Heart left ventricle (tissue), 16 donors: ENCODE measurements at regions not wholly inside any gene's neighbourhood (a gene's known extent, or its start where the extent isn't known, plus 50 kb on each side); places are given as distances from the start of the nearest gene placed in this dataset.

Experiments
- ATAC-seq, 4 donors: fragments of 200-7000 bp; cut with Tn5 transposase; one replicate each; pipeline ENCODE4 v1.9.1; 2020 to 2022; ENCODE audit warnings: moderate library complexity in 4 of 4, mild to moderate bottlenecking in 3 of 4, moderate number of reproducible peaks in 1 of 4
- DNase-seq, 5 donors: peaks; one replicate each; pipeline ENCODE4 v3.0.0-alpha.2; 2020
- H3K27ac ChIP-seq, 12 donors: fragments of 200-600 bp; sonication (generic) in 4 of 12; one replicate each; pipeline versions ENCODE4 v1.5.0 to v1.8.0; 2016 to 2022; ENCODE audit warnings: mild to moderate bottlenecking in 2 of 12
- H3K27me3 ChIP-seq, 9 donors: fragments of 200-600 bp; sonication (generic) in 2 of 9; one replicate each; pipeline versions ENCODE4 v1.5.1 to v1.8.0; 2016 to 2022; ENCODE audit warnings: mild to moderate bottlenecking in 3 of 9
- H3K36me3 ChIP-seq, 9 donors: fragments of 200-600 bp; sonication (generic) in 2 of 9; one replicate each; pipeline versions ENCODE4 v1.5.0 to v1.8.0; 2018 to 2022; ENCODE audit warnings: mild to moderate bottlenecking in 2 of 9
- H3K4me1 ChIP-seq, 12 donors: fragments of 200-600 bp; sonication (generic) in 4 of 12; one replicate each; pipeline versions ENCODE4 v1.5.0 to v1.8.0; 2016 to 2022; ENCODE audit warnings: mild to moderate bottlenecking in 3 of 12
- H3K4me3 ChIP-seq, 12 donors: fragments of 200-600 bp; sonication (generic) in 4 of 12; one replicate each; pipeline versions ENCODE4 v1.5.0 to v1.8.0; 2017 to 2022; ENCODE audit warnings: mild to moderate bottlenecking in 9 of 12, moderate library complexity in 4 of 12
- H3K9me3 ChIP-seq, 12 donors: fragments of 200-600 bp; sonication (generic) in 4 of 12; one replicate each; pipeline versions ENCODE4 v1.5.0 to v1.8.0; 2016 to 2022; ENCODE audit warnings: mild to moderate bottlenecking in 1 of 12
- CTCF ChIP-seq, 12 donors: fragments of 200-600 bp; sonication (generic) in 4 of 12; IDR thresholded peaks; one replicate each; pipeline versions ENCODE4 v1.5.0 to v1.8.0; 2018 to 2022; ENCODE audit warnings: antibody characterized with exemption in 12 of 12, mild to moderate bottlenecking in 5 of 12
- POLR2A ChIP-seq, 2 donors: fragments of 450-650 bp; IDR thresholded peaks; one replicate each; pipeline ENCODE4 v1.6.1; 2017; ENCODE audit warnings: antibody characterized with exemption in 2 of 2, mild to moderate bottlenecking in 2 of 2, moderate library complexity in 2 of 2
- WGBS, 4 donors: extraction: QIAGEN DNeasy Blood & Tissue Kit in 2 of 4; methylation state at CpG; one replicate each; pipeline versions ENCODE4 v1.1.5 to v1.1.7; 2013 to 2018; 5-methylcytosine and 5-hydroxymethylcytosine counted together
- intact Hi-C, 10 donors: fragments of 100-400 bp; cut with DNase I; formaldehyde crosslinking; loops; one replicate each; pipeline versions ENCODE4 v1.11.1 to v1.14.2; 2022
- donor health status: ischemic (EF 13 %, LVEDD 7.1; RV severe dilation, severe dysfunction).
- donor health status: healthy with polysubstance abuse.
- donor health status: DM: no; HTN: yes; CAD: no.
- donor health status: DM: no; HTN: no; CAD: no.
- donor health status: ischemic (EF 25% LVEDD 6.9; RV normal size, moderate dysfunction).
- donor health status: ischemic (EF 25% LVEDD 5.7; RV mildly dilated, moderate dysfunction).
- donor health status: healthy.
- donor health status: DM: yes; HTN: yes; CAD: no.
- donor health status: ischemic (EF 35%, LVEDD 5.7; RV mildly dilated, moderate dysfunction).
- donor health status: nonischemic (EF 11% LVEDD 7.7; RV severe dilation, severe dysfunction).
- donor health status: DM: yes; HTN: yes; CAD: no.
- donor health status: PGD.
- donor health status: ischemic (EF 29% LVEDD 5.4; RV normal size, mild dysfunction).
- donor health status: nonischemic (EF 23%, LVEDD 6.1; RV moderate dilation, normal function).

DNA sequence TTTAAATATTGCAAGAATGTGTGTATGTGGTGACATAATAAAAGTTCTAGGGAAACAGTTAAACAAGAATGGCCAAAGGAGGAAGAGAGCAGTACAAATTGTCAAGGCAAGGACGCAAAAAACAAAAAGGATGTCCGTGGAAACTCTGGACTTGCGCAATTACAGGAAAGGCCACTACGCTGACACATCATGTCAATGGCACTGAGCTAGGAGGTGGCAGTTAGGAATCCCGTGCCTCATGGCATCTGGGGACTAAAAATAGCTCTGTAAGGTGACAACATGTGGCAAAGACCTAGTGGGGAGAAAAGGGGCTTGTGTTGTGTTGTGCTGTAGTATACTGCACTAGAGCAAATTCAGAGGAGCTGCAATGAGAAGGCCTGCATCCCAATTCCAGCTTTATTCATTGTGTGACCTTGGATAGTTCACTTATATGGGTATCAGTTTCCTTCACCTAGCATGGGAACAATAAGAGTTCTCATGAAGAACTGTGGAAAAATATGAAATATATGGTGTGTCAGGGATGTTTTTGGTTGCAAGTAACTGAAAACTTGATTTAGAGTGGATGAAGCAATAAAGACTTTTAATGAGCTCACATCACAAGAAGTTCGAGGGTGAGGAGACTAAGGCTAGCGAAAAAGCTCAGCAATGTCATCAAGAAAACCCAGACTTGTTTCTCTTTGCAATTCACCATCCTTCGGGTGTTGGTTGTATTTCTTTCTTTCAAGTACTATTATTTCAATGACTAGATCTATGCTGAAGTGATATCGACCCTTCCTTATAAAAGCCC, 124.1 kb upstream of the STC2 start:
- DNase-seq = peak in 4 of 5 donors; percentile 61 to 83 (median 70)
- Histone ChIP-seq H3K27me3 (no peaks in the 10 kb centered on the region), H3K4me1 (peaks cover 0 to 42% (median 21%) of the 10 kb centered on the region in 12 donors), H3K9me3 (peaks cover 0 to 6% (median 0%) of the 10 kb centered on the region in 12 donors), H3K27ac (peak overlapping the region; percentile 9 to 84 (median 64)), H3K4me3 (no peak overlapping the region), H3K36me3 (no peaks in the 10 kb centered on the region)
- peak; percentile 82 to 94 (median 86) for ATAC-seq
- 45 to 51% (median 49%) methylated on average over 9 of the region's 9 CpGs for WGBS, 4 donors
- TF ChIP-seq POLR2A (IDR thresholded peaks at IDR 0.05) = no peak
- no peak for TF ChIP-seq CTCF (IDR thresholded peaks at IDR 0.05)
- intact Hi-C loops = loop anchor here in 4 of 10 donors (5.0 to 10.0 kb wide), 4 partner anchors 45 to 122 kb away; no protein-coding TSS in a partner anchor

DNA sequence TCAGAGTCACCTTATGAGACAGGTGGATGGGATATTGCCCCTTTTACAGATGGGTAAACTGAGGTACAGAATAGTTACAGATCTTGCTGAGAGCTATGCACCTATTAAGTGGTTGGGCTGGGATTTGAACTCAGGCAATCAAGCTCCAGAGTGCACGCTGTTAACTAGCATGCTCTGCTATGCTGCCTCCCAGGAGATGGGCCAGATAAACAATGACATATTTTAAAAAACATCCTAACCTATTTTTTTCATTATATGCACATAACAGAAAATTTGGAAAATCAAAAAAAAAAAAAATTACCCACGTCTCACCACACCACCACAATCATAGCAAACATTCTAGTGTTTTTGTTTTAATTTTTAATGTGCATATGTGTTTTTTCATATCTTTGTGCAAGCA, 123.4 kb upstream of the STC2 start:
- 56 to 66% (median 63%) methylated on average over 2 of the region's 2 CpGs for WGBS, 4 donors
- DNase-seq = no peak
- intact Hi-C loops = loop anchor here in 4 of 10 donors (5.0 to 10.0 kb wide), 4 partner anchors 46 to 123 kb away; no protein-coding TSS in a partner anchor
- no peak for ATAC-seq
- peak overlapping the region; percentile 9 to 79 (median 64) for H3K27ac ChIP-seq
- H3K4me3 ChIP-seq = no peak overlapping the region
- H3K9me3 ChIP-seq = peaks cover 0 to 6% (median 0%) of the 10 kb centered on the region in 12 donors
- H3K36me3 ChIP-seq = no peaks in the 10 kb centered on the region
- TF ChIP-seq CTCF (IDR thresholded peaks at IDR 0.05) (no peak), POLR2A (IDR thresholded peaks at IDR 0.05) (no peak)
- no peaks in the 10 kb centered on the region for H3K27me3 ChIP-seq
- peaks cover 0 to 36% (median 15%) of the 10 kb centered on the region in 12 donors for H3K4me1 ChIP-seq

DNA sequence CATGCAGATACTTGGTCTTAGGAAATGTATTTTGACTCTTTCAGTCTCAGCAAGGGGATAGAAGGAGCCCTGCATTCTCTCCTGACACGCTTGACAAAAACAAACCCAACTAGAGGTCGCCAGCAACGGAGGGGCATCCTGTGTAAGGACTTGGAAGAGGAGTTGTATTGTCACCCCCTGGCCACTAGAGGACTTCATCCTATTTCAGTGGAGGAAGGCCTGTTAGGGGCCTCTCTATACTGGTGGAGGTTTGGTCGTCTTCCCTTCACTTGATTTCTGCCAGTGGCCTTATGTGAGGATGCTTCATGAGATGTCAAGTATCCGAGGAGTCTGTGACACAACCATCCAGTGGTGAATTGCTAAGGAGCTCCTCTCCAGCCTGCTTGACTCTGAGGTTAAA, 122.8 kb upstream of the STC2 start:
- Histone ChIP-seq H3K9me3 (peaks cover 0 to 6% (median 0%) of the 10 kb centered on the region in 12 donors), H3K4me3 (no peak overlapping the region), H3K27me3 (no peaks in the 10 kb centered on the region), H3K27ac (peak overlapping the region in 8 of 12 donors; percentile 34 to 79 (median 68)), H3K4me1 (peaks cover 0 to 36% (median 15%) of the 10 kb centered on the region in 12 donors), H3K36me3 (no peaks in the 10 kb centered on the region)
- ATAC-seq (no peak), DNase-seq (no peak)
- TF ChIP-seq POLR2A (IDR thresholded peaks at IDR 0.05) (no peak), CTCF (IDR thresholded peaks at IDR 0.05) (peak in 7 of 12 donors; percentile 13 to 45 (median 32))
- intact Hi-C loops = loop anchor here in 4 of 10 donors (5.0 to 10.0 kb wide), 4 partner anchors 46 to 124 kb away; no protein-coding TSS in a partner anchor
- WGBS, 4 donors = 73 to 78% (median 76%) methylated on average over 5 of the region's 5 CpGs

GRCh38 chr5:173450188-173450587, 122.0 kb upstream of the STC2 start:
- H3K36me3 ChIP-seq = no peaks in the 10 kb centered on the region
- intact Hi-C loops = loop anchor here in 4 of 10 donors (5.0 to 10.0 kb wide), 4 partner anchors 47 to 125 kb away; no protein-coding TSS in a partner anchor

More at GRCh38 chr5:173450188-173450587, 122.0 kb upstream of the STC2 start:
- peaks cover 0 to 29% (median 11%) of the 10 kb centered on the region in 12 donors for H3K4me1 ChIP-seq
- no peak overlapping the region for H3K27ac ChIP-seq
- H3K4me3 ChIP-seq = no peak overlapping the region
- no peaks in the 10 kb centered on the region for H3K27me3 ChIP-seq
- H3K9me3 ChIP-seq = peaks cover 0 to 6% (median 0%) of the 10 kb centered on the region in 12 donors
- DNase-seq = no peak
- no peak for ATAC-seq
- TF ChIP-seq CTCF (IDR thresholded peaks at IDR 0.05) (no peak), POLR2A (IDR thresholded peaks at IDR 0.05) (no peak)
- 82 to 87% (median 84%) methylated on average over 7 of the region's 7 CpGs for WGBS, 4 donors
